Activated CD4-positive, alpha-beta T cell treated with anti-CD3 and anti-CD28 coated beads, Interleukin-2, Interleukin-6, amounts not matched to agents 100 ng/mL and 50 ng/mL, durations not matched to agents 16 hours and 8 hours (primary cell): ENCODE measurements at regions not wholly inside any gene's neighbourhood (a gene's known extent, or its start where the extent isn't known, plus 50 kb on each side); places are given as distances from the start of the nearest gene placed in this dataset.
A peak's percentile ranks its signal among the peaks of the same experiment; 100 is the strongest.

Experiments
- DNase-seq: peaks from one replicate; pipeline ENCODE4 v3.0.0-alpha.2; 2020

DNA sequence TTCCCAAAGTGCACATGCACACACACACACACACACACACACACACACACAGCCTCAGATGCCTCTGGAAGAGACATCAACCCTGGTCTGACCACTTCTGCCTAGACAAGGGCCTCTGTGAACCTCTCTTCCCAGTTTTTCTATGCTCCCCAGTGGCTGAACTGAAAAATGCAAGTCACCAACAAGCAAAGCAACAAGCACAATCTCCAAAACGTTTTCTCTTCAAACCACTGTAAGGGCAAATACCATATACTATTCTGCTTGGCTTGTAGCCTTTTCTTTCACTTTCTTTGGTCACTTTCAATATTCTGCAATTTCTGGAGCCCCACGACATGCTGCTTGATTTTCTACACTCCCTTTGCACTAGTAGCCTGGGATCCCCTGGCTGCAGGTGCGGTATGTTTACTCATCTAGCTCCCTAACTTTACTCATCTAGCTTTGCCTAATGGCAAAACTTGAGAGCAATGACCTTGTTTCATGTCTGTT lies 121.4 kb upstream of the DST start:
- DNase-seq, result peak; percentile 6

DNA sequence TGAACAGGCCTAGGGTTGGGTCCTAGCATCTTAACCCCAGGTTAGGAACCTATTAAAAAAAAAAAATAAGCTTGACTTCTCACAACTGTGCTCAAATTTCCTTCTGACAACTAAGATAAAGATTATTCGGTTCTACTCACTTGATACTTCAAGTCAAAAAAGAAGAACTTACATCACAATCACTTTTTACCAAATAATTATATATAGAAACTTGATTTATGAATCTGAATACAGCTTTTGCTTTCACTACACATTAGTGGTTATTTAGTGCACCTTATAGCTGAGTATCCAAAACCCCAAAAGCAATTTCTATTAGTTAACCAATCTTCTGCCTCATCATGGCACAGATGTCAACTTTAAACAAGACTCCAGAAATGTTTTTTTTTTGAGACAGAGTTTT lies 119.0 kb upstream of the DST start:
- DNase-seq, result no peak

DNA sequence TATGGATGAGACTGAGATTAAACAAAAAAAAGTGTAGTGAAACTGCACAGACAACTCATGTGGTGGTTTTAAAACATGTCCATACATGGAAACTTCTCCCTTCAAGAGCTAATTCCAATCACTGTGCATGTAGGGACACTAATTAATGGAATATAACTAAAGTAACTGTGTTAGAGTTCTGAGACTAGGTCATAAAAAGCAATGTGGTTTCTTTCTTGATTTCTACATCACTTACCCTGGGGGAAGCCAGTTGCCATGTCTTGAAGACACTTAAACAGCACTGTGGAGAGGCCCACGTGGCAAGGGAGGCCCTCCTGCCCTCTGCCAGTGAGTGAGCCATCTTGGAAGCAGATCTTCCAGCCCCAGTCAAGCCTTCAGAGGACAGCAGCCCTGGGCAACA lies 118.2 kb upstream of the DST start:
- DNase-seq, result no peak

DNA sequence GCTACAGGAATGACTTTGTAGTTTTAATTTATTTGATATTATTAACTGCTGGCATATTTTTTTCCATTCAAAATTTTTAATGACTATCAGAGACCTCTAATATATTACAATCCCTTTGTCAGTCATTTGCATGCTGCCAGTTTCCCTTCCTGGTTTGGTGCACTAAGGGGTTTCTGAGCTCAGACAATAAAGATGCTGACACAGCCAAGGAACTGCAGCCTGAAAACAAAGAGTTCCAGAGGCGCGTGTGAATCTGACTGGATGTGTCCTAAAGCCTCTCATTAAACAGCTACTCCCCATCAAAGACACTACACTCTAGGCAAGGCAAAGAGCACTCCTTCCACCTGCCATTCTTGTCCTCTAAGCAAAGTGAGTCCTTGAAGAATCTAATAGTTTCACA lies 116.8 kb upstream of the DST start:
- DNase-seq, result no peak

DNA sequence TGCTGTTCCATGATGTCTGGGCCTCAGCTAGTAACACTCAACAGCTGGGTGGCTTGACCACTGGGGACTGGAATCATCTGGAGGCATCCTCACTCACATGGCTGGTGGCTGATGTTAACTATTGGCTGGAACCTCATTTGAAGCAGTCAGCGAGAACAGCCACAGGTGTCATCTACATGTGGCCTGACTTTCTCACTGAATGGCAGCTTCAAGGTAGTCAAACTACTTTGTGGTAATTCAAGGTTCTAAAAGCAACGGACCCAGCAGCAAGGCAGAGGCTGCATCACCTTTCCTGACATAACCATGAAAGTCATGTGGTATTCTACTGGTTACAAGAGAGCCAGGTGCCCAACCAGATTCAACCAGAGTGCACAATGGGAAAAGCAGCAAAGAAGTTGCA lies 115.9 kb upstream of the DST start:
- DNase-seq, result no peak

DNA sequence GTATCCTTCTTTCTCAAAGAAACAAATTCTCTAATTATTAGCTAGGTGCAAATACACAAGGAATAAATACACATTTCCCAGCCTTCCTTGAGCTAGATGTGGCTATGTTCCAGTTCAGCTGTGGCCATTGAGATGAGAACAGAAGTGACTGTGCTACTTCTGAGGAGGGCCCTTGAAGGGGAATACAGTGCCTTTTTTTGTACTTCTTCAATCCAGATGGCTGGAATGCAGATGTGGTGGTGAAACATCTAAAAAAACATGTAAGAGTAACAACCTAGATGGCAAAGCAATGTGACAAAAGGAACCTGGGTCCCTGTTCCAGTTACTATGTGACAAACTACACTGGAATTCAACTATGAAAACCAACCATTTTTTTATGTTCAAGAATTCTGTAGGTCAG lies 115.4 kb upstream of the DST start:
- DNase-seq, result no peak

DNA sequence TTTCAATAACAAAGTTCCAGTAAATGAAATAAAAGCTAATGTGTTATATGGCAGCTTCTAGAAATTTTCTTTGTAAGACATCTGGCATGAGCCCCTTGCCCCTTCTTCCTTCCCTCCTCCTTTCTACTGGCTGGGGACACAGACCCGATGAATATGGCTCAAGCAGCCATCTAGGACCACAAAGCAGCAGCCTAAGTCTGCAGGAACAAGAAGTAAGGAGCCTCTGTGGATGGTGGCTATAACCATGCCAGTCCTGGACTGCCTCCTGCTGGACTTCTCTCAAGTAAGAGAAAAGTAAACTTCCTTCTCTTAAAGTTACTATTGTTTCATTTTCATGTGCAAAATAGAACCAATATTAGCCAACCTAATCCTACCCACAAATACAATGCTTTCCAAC lies 114.9 kb upstream of the DST start:
- no peak for DNase-seq

DNA sequence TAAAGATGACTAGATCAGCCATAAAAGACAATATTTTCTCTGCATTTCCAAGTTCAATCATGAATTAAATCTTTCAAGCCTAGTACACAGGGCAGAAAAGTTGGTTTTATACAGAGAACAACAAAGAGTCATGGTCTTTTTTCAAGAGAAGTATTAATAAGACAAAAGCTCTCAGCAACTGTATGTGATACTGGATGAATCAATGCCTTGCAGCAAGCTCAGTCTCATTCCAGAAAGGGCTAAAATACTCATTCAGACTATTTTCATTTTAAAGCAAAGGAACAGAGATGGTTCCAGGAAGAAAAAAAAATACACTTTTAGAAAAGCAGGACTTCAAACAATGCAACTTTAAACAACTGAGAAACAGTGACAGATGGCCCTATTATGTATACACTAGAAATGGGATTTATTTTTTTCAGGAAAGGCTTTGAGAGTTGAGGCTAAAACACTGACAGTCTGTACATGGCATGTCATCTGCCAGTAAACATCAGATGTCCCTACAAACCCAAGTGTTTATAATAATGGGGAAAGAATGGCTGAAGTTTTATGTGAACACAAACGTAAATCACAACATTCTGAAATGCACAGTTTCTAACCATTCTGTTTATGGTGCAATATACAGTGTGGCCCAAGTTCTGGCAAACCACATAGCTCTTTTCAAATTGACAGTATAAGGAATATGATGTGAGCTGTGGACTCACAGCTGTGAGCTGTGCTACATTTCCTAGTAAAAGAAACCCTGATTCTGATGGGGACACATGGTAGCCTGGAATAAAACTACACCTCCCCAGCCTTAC lies 114.3 kb upstream of the DST start:
- no peak for DNase-seq

DNA sequence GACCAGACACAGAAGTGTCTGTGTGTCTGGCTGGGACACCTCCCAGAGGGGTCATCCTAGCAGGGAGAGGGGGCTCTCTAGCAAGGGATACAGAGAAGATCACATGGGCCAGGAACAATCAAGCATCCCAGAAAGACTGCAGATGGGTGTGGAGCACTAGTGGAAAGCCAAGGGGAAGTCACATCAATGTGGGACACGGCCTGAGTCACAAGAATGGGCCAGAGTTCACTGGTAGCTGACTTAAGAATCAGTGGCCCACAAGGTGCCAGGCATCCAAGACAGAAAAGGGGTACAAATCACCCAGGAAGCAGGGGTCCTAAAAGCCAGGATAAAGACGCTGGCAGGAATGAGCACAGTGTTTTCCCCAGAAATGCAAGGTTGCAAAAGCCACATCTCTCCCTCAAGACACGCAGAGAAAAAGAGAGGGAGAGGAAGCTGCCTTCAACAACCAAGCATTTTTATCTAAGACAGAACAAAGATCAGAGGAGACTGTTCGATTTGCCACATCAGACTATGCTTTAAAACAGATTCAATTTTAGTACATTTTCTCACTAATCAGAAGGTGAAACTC lies 113.6 kb upstream of the DST start:
- no peak for DNase-seq

DNA sequence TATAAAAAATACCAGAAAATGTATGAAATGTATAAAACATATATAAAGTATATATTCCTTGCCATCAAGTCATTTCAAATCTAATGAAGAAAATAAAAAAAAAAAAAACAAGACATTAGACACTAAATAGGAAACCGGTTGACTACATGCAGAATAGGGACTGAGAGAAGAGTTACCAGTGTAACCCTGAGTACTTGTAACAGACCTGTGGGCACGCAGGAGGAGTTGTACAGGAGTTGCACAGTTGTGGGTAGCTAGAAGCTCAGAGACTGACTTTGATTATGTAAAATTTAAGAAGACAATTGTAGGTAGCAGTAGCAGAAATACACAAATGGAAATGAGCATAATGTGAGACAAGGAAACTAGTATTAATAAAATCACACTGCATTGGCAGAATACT lies 112.4 kb upstream of the DST start:
- DNase-seq, result no peak

DNA sequence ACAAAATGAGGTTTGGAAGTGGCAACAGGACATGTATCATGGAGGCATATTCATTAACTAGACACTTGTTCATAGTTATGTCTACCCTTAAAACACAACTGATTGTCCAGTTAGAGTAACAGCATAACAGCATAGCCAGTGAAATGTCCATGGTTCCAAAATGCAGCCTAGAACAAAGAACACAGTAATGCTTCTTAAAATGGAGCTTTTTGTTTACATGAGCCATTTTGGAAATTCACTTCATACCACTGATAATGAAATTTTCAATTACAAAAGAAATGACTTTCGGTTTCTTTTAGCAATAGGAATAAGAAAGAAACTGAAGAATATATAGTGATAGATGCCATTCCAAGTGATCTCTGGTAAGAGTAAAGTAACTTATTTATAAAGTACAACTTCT lies 111.1 kb upstream of the DST start:
- DNase-seq, result no peak

DNA sequence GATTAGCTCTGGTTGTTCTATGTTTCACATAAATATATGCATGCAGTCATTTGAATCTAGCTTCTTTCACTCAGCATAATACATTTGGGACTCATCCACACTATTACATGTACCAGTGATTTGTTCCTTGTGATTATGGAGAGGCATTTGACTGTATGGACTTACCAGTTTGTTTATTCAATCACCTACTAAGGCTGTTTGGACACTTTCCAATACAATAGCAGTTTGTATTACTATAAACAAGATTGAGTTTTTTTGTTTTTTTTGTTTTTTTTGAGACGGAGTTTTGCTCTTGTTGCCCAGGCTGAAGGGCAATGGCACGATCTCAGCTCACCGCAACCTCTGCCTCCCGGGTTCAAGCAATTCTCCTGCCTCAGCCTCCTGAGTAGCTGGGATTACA lies 109.8 kb upstream of the DST start:
- DNase-seq, result no peak

DNA sequence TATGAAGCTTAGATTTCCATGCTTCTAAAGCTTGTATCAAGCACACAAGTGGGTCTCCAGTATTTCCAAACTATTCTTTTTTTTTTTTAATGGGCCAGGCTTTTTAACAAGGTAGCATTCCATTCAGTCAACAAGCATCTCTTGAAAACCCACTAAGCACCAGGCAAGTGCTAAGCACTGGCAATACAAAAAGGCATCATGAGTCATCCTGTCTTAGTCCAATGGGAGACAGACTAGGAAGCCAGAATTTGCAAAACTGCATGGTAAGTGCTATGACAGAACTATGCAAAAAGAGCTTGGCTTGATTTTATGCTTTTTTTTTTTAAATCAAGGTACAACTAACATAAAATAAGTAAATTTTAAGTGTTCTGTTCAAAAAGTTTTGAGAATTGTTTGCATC lies 109.3 kb upstream of the DST start:
- no peak for DNase-seq

DNA sequence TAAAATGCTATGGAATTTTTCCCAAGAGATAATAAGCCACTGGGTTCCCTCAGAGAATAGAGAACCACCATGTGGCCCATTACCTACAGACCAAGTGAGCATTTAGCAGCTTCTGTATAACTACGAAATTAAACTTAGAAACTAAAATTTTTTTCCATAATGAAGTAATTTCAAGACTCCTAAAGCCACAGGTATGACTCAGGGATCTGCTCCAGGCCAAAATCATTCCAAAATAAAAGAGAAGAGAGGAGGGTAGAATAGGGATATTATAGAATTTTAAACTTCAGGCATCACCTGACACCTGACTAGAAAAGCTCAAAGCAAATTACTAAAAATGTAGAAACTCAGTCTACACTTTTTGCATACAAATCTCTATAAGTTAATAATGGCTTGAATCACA lies 108.9 kb upstream of the DST start:
- no peak for DNase-seq

DNA sequence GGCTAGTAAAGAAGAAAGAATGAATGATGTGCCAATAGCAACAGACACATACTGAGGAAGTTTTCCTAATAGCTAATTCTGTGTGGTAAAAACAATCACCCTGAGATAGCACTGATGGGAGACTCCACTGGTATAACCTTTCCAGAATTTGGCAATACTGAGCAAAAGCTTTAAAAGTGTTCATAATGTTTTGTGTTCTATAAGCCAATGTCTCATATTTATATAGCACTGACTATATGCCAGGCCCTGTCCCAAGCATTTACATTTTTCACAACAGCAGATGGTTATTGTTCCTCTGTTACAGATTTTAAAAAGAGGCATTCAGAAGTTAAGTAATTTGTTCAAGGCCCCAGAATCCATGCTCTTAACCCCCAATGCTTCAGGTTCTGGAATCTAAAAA lies 108.0 kb upstream of the DST start:
- DNase-seq, result no peak

DNA sequence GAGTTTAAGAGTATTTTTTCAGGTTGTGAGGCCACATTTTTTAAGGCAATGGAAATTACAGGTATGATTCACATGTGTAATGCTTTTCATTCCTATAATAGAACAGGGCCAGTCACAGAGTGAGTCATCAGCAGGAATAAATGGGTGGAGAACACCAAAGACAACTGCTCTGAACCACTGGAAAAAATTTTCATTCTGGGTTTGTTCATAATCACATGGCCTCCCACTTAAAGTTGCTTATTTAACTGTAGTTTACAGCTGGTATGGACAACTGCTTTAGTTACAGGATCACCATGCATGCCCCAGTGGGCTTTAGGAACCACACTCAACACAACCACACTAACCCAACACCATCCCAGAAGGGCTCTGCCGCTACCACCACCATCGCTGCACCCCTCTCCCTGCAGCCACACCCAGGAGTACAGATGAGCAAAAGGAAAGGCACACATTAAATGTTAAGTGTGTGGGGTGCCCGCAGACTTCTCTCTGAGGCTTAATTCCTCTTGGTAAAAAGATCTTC lies 107.0 kb upstream of the DST start:
- DNase-seq, result no peak

DNA sequence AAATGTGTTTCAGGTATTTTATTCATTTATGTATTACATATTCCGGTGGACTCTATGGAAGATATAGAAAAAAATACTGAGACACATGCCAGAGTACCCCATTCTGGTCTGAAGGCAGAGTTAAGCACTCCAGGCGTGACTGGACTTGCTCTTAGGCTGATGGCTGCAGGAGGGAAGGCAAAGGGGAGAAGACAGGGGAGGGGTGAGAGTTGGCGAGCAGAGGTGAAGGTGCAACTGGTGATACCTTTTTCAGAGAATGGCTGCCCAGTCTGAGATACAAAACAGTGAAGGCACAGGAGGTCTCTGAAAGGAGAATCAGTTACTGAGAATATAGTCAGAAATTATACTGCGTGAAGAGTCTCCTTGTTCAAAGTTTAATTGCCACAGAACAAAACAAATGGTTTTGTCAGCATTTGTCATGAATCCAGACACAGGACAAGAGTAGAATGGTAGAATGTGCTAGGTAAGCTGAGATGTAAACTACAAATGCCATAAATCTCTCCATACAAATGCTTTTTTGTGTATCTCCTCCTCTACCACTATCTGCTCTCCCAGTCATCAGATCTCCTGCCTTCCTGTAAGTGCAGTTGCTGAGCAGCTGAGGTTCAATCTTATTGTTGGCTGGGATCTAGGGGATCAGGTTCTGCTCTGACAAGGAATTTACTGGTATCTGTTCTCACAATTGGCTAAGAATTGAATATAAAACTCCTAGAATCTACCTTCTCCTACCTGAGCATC lies 104.2 kb upstream of the DST start:
- DNase-seq, result no peak

DNA sequence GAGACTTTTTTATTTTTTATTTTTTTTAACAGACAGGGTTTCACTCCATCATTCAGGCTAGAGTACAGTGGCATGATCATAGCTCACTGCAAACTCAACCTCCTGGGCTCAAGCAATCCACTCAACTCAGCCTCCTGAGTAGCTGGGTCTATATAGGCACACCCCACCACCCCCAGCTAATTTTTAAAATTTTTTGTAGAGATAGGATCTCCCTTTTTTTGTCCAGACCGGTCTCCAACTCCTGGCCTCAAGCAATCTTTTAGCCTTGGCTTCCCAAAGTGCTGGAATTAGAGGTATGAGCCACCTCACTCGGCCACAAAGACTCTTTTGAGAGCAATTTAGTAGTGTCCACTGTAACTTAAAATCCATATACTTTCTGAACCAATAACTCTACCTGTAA lies 103.3 kb upstream of the DST start:
- DNase-seq, result no peak

DNA sequence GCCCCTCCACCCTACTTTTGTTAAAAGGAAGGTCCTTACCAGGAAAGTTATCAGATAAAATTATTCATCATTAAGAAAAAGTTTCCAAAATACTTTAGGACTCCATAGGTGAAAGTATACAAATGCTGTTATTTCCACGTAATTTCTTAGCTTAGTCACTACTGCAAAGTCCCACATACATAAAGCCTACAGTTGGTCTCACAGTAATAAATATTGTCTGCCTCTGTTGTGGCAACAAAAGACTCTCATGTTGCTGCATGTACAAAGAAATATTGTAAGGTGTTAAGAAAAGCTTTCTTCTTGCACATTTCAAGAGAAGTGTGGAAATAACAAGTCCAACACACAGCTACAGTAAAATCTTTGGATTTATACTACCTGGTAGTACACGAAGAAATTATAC lies 102.4 kb upstream of the DST start:
- DNase-seq, result no peak

DNA sequence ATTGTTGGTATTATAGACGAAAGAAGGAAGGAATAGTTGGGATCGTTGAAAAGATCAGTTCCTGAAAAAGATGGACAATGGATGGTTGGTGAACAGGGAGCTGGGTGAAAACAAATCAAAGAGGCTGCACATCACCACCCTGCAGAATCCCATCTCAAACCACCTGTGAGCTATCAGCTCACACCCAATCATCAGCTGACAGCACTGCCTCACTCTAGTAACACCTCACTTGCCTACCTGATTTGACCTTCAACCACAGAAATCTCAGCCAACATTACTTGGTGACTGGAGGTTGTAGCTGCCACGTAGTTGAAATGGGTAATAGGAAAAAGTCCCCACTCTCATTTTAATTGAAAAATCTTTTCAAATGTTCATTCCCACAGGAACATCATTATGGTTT lies 101.8 kb upstream of the DST start:
- DNase-seq, result no peak

DNA sequence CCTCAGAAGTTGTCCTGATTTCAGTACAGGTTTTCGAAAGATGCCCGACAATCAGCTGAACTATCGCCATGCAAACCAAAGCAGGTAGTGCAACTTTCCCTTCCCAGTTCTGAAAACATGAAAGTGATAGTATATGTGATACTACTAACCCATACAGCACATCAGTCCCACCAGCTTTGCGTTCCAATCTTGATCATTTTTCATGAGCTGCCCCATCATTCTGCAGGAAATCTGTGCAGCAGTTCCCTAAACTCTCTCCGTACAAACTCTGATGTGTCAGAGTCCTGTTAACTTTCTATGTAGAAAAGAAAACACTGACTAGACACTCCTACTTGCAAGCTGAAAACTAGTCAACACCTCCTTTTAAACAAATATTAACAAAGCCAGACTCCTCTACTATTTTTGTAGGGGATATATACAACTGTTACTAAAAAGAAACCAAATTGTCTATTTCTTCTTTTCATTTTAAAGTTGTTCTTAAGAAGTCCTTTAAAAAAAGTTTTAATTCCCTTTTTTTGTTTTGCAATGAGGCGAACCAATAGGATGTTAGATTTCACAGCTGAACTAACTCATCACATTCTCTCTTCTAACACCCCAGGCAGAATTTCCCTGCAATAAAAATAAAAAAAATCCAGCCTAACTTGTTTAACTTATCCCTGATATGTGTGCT lies 99.6 kb upstream of the DST start:
- DNase-seq, result no peak

DNA sequence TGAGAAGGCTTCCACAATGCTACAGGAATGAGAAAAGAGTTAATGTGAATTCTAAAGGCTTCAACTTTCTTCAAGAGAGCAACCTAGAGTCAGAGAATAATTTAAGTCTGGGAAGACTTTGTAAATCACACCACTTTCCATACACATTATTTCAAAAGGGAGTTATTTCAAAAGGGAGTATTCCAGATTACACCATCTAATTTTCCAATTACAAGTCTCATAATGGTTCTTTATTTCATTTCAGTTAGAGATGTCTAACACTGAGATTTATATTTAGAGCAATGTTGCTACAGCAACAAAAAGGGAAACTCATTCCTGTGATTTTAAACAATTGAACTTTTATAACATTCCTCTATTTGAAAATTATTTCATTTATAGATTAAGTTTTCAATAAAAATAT lies 98.8 kb upstream of the DST start:
- no peak for DNase-seq
